HepG2 (cell line): ENCODE measurements at regions not wholly inside any gene's neighbourhood (a gene's known extent, or its start where the extent isn't known, plus 50 kb on each side); places are given as distances from the start of the nearest gene placed in this dataset.

Experiments used
- ATF6 ChIP-seq: sonication (generic); formaldehyde crosslinking; conservative IDR thresholded peaks from 2 replicates; pipeline ENCODE4 v1.4.0; 2020; ENCODE audit warnings: missing genetic modification reagents
- CCAR2 ChIP-seq: fragments of 200-400 bp; formaldehyde crosslinking; optimal IDR thresholded peaks from 2 replicates; pipeline ENCODE3; 2018; ENCODE audit warnings: low read depth, mild to moderate bottlenecking, low read length, moderate library complexity
- DMTF1 ChIP-seq: sonication (generic); formaldehyde crosslinking; IDR thresholded peaks from 2 replicates; pipeline ENCODE4 v1.4.0; 2020; ENCODE audit warnings: mild to moderate bottlenecking, missing genetic modification reagents
- EHMT2 ChIP-seq: fragments of 200-600 bp; sonication (generic); IDR thresholded peaks from 2 replicates; pipeline ENCODE4 v1.7.0; 2017; ENCODE audit warnings: antibody characterized with exemption, low read depth, low read length, borderline replicate concordance
- ELF3 ChIP-seq: IDR thresholded peaks from 2 replicates; pipeline ENCODE4 v1.6.1; 2016; ENCODE audit warnings: missing genetic modification reagents, missing compliant biosample characterization
- GATAD1 ChIP-seq: IDR thresholded peaks from 2 replicates; pipeline ENCODE4 v1.6.1; 2016; ENCODE audit warnings: missing genetic modification reagents, missing compliant biosample characterization
- KMT2A ChIP-seq: sonication (generic); formaldehyde crosslinking; IDR thresholded peaks from 2 replicates; pipeline ENCODE4 v1.4.0; 2020; ENCODE audit warnings: missing genetic modification reagents
- KMT2B ChIP-seq: IDR thresholded peaks from 2 replicates; pipeline ENCODE4 v1.6.1; 2016; ENCODE audit warnings: missing genetic modification reagents, missing compliant biosample characterization
- MTA3 ChIP-seq: sonication (generic); formaldehyde crosslinking; IDR thresholded peaks from 2 replicates; pipeline ENCODE4 v1.4.0; 2020; ENCODE audit warnings: missing genetic modification reagents
- PHF20 ChIP-seq: sonication (generic); formaldehyde crosslinking; IDR thresholded peaks from 2 replicates; pipeline ENCODE4 v1.5.0; 2020; ENCODE audit warnings: mild to moderate bottlenecking, missing genetic modification reagents
- RAD51 ChIP-seq: fragments of 450-650 bp; IDR thresholded peaks from 2 replicates; pipeline ENCODE4 v1.6.1; 2016; ENCODE audit warnings: borderline replicate concordance
- SCMH1 ChIP-seq: sonication (generic); formaldehyde crosslinking; IDR thresholded peaks from 2 replicates; pipeline ENCODE4 v1.9.0; 2021; ENCODE audit warnings: missing genetic modification reagents, mild to moderate bottlenecking, borderline replicate concordance
- SMARCC2 ChIP-seq: fragments of 450-650 bp; IDR thresholded peaks from 2 replicates; pipeline ENCODE4 v1.6.1; 2017; ENCODE audit warnings: antibody characterized with exemption, mild to moderate bottlenecking
- ZBTB2 ChIP-seq: sonication (generic); formaldehyde crosslinking; IDR thresholded peaks from 2 replicates; pipeline ENCODE4 v1.8.0; 2022; ENCODE audit warnings: low read depth, missing genetic modification reagents
- ZIK1 ChIP-seq: sonication (generic); formaldehyde crosslinking; IDR thresholded peaks from 2 replicates; pipeline ENCODE4 v1.5.0; 2020; ENCODE audit warnings: mild to moderate bottlenecking, low read depth, missing genetic modification reagents, borderline replicate concordance
- ZNF280D ChIP-seq: sonication (generic); formaldehyde crosslinking; IDR thresholded peaks from 2 replicates; pipeline ENCODE4 v1.5.1; 2020; ENCODE audit warnings: mild to moderate bottlenecking, missing genetic modification reagents
- ZNF331 ChIP-seq: sonication (generic); formaldehyde crosslinking; IDR thresholded peaks from 2 replicates; pipeline ENCODE4 v1.4.0; 2020; ENCODE audit warnings: missing genetic modification reagents
- ZNF513 ChIP-seq: sonication (generic); formaldehyde crosslinking; conservative IDR thresholded peaks from 2 replicates; pipeline ENCODE4 v1.5.0; 2020; ENCODE audit warnings: missing genetic modification reagents
- ZNF562 ChIP-seq: sonication (generic); formaldehyde crosslinking; IDR thresholded peaks from 2 replicates; pipeline ENCODE4 v1.8.0; 2022; ENCODE audit warnings: missing genetic modification reagents, borderline replicate concordance
- ZNF703 ChIP-seq: sonication (generic); formaldehyde crosslinking; IDR thresholded peaks from 2 replicates; pipeline ENCODE4 v1.5.1; 2020; ENCODE audit warnings: missing genetic modification reagents, mild to moderate bottlenecking, moderate library complexity, borderline replicate concordance
- ZSCAN9 ChIP-seq: IDR thresholded peaks from 2 replicates; pipeline ENCODE4 v1.6.1; 2016; ENCODE audit warnings: borderline replicate concordance

GRCh38 chr11:33500861-33501479 is 199.7 kb downstream of the C11orf91 start (continued):
- TF ChIP-seq SCMH1 (CRISPR knock-in tag): no peak
- peak; percentile 90; the same call in 1 of the 2 replicates for TF ChIP-seq EHMT2
- TF ChIP-seq ZNF513: no peak
- TF ChIP-seq ZNF703 (CRISPR knock-in tag): no peak
- peak; percentile 39; the same call in 1 of the 2 replicates for TF ChIP-seq ZNF331 (CRISPR knock-in tag)
- peak; percentile 78; the same call in 1 of the 2 replicates for TF ChIP-seq ZSCAN9 (CRISPR knock-in tag)
- TF ChIP-seq SMARCC2: no peak
- no peak for TF ChIP-seq ATF6 (CRISPR knock-in tag)
- no peak for TF ChIP-seq MTA3 (CRISPR knock-in tag)
- no peak for TF ChIP-seq GATAD1 (CRISPR knock-in tag)
- no peak for TF ChIP-seq DMTF1 (CRISPR knock-in tag)
- no peak for TF ChIP-seq ZBTB2 (CRISPR knock-in tag)
- TF ChIP-seq KMT2B (CRISPR knock-in tag): no peak
- TF ChIP-seq KMT2A (CRISPR knock-in tag): no peak
- TF ChIP-seq CCAR2: no peak
- TF ChIP-seq RAD51: no peak
- TF ChIP-seq ELF3 (CRISPR knock-in tag): 0 out of 2 replicates have a peak, but pooled peaks have one; percentile 17
- TF ChIP-seq PHF20: no peak
- no peak for TF ChIP-seq ZNF280D (CRISPR knock-in tag)
- TF ChIP-seq ZNF562 (CRISPR knock-in tag): no peak
- no peak for TF ChIP-seq ZIK1
